Kidney glomerular epithelial cell (primary cell): ENCODE measurements at regions not wholly inside any gene's neighbourhood (a gene's known extent, or its start where the extent isn't known, plus 50 kb on each side); places are given as distances from the start of the nearest gene placed in this dataset.
"Not testable (repeated sequence)": the region's sequence is repeated elsewhere in the genome, so short reads cannot be mapped to it uniquely, and the experiment has no call there.

Experiments used
- DNase-seq: peaks from one replicate; lab custom pipeline; 2025; lab: John Stamatoyannopoulos, UW

DNA sequence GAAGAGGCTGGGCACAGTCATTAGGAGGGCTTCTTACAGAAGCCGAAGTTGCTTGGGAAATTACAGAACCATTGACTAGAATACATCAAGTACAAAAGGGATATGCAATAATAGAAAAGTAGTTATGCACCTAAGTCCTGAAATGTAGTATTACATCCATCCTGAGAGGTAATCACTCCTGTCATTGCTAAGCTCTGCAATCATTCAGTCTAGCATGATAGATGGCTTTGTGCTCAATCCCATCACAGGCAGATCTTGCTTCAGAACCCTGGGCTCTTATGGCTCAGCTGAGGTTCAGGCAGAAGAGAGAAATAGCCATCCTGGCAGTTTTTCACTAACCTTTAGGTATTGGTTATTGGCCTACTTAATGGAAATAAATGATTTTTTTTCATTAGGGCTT is 231.7 kb upstream of the AFF2 start:
- no peak for DNase-seq

DNA sequence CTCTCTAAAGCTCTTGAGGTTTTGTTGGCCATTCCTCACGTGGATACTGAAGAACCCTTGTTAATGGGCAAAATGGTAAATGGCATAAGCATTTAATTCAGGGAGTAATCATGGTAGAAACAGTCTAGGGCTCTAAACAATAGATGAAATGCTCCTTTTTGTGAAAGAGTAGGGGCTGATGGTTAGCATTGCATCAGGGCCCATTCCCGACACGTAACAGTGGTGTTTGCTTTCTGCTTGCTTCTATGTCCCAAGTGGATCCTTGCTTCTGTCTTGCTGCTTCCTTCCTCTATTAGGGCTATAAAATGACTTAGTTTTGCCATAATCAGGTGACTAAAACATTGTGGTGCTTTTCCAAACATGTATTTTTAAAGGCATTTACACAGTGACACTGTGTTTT is 230.9 kb upstream of the AFF2 start:
- DNase-seq: no peak

DNA sequence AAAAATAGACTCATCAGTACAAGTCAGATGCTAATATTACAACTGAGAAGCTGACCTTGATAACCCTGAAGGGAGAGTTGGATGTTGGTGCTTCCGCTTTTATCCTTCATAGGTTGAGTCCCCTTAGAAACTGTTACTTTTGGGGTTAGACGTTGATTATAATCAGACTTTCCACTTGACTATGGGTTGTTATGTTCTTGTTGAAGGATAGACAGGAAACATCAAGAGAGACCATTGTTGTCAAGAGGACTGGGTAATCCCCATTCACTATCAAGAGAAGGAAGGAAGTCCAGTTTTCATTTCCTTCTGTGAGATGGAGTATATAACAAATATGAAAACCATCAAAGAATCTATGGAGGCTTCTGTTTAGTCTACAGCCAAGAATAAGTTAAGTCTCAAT is 229.9 kb upstream of the AFF2 start:
- DNase-seq: no peak

DNA sequence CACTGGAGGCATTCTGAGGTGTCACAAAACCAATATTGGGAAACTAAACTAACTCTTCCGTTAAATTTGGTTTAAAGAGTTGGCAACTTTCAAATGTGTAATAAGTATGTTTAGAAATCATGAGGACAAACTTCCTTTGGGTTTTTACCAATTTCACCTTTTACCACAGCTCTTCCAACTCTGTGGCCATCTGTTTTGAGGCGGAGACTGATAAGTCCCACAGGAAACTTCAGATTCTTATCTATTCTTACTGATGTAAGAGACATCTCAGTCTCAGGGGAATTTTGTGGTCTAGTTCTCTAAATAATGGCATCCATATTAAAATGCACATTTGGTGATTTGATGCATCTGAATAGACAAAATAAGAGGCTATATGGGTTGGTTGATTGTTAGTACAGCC is 229.2 kb upstream of the AFF2 start:
- DNase-seq: no peak

DNA sequence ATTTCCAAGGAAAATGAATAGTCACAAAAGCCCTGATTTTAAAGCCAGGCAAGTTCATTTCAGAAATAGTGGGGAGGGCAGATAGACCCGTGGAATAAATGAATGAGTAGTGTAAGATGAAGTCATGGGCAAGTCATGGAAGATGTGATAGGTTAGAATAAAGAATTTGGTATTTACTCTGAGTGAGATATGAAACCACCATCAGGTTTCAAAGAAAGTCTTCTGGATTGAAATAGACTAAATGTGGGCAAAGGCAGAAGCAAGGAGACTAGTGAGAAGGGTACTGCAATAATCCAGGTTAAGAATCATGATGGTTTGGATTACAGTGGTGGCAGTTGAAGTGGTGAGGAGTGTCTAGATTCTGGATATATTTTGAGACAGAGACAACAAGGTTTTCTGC is 218.5 kb upstream of the AFF2 start:
- no peak for DNase-seq

DNA sequence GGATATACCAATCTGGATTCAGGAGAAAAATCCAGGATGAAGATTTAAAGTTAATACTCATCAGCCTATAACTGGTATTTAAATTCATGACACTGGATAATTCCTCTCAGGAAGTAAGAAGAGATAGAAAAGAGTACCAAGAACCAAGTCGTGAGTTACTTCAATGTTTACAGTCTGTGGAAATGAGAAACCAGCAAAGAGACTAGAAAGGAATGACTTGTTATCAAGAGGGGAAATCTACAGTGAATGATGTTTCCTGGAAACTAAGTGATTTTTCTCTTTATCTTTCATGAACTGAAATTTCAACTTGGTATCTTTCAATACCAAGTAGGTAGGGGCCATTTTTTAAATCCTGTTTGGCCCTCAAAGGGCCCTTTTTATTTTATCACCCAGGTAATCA is 217.9 kb upstream of the AFF2 start:
- DNase-seq: no peak

DNA sequence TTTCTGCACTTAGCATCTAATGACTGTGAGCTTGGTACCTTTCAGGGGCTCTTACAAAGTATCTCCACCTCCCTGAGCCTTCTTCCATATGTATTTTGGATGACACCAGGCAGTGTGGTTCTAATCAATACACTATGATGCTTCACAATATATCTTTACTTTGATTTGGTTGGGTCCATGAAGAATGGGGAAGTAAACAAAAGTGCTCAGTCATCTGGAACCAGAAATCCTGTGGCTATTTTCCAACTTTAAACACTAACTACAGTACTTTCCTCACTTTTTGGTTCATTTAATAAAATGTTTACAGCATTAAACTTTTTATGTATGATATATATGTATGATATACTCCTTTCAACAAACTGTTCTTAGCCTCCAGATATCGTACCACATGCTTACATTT is 216.4 kb upstream of the AFF2 start:
- DNase-seq: no peak

DNA sequence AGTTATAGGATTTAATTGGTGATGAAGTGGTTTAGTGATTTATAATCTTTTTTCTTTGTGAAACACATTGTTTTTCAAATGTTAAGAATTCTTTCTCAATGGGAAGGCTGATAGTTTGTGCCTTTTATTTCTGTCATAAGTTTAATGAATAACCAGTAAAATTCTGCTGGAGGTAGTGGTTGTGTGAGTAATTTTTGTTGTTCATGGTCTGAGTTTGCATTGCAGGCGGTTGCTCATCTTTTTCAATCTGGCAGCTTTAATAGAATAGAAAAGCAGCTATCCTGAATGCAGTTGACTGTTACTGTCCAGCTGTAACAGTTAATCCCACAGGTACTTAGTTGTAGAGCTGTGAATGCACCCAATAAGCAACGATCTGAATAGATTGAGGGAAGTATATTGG is 215.6 kb upstream of the AFF2 start:
- DNase-seq: peak; percentile 5

DNA sequence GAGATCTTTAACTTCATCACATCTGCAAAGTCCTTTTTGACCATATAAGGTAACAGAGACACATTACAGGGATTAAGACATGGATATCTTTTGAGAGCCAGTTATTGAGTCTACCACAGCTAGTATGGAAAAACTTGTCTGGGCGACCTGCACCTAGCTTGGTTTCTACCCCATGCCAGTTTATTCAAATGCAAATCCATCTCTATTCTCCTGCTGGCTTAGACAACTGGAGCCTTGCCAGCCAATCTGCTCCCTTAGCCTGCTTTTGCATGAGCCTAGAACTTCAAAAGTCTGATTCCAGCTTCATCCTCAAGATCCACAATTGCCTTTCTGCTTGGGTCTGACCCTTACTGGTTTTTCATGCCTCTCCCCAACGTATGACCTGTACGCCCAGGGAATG is 212.0 kb upstream of the AFF2 start:
- DNase-seq: no peak

DNA sequence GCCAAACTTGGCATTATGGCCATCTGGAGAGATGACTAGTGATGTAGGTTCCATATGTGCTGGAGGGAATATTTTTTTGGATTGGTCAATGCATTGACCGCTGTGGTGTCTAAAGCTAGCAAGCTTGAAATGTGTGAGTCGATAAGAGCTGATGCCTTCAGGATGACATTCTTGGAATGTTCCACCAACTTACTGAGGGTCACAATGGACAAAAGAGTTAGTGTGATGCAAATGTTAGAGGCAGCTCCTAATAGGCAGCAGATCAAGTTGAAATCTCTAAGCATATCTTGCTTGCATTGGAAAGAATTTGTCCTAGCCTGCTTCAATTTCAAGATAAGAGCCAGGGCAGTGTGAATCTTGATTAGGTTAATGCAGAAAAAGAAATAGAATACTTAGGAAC is 210.4 kb upstream of the AFF2 start:
- no peak for DNase-seq

DNA sequence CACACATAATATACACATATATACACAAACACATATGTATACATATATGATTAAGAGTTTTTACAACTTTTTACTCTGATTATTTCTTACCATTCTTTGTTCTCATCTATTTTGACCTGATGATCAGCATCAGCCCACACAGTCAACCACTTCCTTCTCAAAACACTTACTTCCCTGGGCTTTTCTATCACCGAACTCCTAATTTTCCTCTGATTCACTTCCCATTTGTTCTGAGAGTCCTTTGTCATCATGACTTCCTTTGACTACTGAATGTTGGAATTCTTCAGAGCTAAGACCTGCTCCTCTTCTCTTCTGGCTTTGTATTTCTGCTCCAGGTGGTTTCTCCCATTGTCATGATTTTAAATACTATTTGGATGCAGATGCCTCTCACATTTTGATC is 209.5 kb upstream of the AFF2 start:
- DNase-seq: no peak

DNA sequence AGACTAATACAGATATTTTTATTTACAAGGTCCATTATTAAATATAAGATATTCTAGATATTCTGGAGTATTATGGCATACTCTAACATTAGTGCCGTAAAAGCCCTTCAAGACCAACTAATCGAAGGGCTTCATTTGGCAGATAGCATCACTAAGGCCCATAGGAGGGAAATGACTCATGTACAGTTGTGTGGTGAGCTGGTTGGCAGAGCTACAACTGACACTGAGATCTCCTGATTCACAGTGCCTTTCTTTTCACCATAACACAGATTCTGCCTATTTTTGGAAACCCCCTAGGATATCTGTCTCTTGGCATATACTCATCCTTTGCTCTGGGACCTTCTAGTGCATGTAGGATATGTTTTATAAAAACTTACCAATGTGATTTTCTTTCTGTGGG is 201.7 kb upstream of the AFF2 start:
- no peak for DNase-seq

DNA sequence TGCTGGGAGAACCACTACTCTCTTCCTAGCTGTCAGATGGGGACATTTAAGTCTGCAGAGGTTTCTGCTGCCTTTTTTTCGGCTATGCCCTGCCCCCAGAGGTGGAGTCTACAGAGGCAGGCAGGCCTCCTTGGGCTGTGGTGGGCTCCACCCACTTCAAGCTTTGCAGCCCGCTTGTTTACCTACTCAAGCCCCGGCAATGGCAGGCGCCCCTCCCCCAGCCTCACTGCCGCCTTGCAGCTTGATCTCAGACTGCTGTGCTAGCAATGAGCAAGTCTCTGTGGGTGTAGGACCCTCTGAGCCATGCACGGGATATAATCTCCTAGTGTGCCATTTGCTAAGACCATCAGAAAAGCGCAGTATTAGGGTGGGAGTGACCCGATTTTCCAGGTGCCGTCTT is 195.2 kb upstream of the AFF2 start:
- not testable (repeated sequence) for DNase-seq

DNA sequence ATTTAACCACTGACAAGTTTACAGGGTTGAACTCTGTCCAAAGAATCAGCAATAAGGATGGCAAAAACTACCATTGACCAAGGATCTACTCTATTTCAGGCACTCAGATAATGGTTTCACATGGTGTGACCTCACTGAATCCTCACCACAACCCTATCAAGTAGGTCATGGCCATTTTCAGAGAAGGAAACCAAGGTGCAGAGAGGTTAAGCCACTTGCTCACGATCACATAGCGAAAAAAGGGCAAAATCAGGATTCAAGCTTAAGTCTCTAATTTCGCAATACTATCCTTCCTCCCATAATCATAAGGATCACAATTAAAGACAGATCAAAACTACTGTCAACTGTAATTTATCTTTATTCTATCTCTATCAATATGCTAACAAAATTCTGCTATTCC is 191.0 kb upstream of the AFF2 start:
- DNase-seq: no peak

DNA sequence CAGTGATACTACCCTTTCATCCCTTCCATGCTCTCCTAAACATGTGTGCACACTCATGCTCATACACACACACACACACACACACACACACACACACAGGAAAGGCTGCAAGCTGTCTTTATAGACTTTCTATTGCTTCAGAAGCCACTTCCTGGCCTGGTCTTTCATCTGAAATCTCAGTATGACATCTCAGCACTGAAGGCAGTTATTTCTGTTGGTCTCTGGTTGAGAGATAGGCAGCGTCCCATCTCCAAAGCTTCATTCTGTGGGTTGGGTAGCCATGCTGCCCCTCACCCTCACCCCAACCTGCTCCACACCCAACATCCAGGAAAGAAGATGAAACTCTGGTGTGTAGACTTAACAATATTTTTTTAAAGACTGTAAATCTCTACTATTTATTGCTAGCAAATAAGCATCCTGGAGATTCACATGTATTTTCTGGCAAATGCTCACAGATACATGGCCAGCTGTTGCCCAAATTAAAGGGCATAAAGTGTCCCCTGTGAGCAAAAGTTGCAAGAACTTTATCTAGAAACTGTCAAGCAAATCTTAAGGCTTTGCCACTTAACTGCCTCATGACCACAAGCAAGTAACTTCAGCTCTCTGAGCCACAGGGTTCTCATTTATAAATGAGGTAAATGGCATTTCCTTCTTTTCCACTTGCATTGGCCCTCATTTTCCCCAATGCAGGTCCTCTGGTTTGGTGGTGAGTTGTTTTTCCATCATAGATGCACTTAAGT is 189.8 kb upstream of the AFF2 start:
- no peak for DNase-seq

DNA sequence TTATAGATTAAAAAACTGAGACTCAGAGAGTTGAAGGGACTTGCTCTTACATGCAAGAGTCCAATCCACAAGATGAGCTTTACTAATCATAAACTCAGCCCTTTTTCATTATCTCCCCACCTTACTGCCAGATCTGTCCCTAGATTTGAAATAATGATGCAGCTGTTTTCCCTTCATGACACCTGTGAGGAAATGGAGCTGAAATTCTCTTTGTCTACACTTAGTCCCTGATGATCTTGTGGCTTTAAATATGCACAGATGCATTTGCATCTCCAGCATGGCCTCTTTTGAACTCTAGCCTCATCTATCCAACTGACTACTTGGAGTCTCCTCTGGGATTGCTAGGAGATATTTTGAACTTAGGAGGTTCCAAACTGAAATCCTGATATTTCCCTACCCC is 188.9 kb upstream of the AFF2 start:
- no peak for DNase-seq

DNA sequence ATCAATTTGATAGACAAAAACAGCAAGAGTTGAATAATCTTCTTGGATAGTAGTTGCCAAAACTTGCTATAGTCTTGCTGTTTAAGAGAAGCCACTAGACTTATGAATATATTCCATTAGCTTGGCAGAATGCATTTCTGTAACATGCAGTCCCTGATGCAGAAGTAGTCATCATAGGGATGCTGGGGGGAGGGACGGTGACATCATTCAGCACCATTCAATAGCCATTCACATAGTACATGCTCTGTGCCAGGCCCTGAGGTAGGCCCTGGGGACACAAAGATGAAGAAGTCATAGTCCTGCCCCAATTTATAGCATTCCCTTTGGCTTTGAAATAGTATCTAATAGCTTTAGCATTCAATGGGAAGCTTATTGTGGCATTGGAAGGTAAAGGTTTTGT is 185.5 kb upstream of the AFF2 start:
- DNase-seq: no peak

DNA sequence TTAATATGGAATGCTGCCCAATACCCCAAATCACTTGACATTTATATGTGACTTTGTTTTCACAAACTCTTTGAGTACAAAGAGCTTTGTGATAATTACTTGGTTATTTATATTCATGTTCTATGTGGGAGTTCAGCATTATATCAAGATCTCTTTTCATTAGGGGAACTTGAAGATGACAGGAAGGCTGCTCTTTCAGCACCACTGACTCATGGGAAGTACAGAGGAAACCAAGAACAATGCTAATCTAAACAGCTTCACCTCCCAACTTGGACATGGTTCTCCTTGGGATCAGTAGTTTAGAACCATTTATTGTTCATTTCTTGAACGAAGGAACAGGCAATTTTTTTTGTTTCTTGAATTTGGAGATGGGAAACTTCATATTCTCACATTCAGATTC is 184.0 kb upstream of the AFF2 start:
- DNase-seq: no peak

DNA sequence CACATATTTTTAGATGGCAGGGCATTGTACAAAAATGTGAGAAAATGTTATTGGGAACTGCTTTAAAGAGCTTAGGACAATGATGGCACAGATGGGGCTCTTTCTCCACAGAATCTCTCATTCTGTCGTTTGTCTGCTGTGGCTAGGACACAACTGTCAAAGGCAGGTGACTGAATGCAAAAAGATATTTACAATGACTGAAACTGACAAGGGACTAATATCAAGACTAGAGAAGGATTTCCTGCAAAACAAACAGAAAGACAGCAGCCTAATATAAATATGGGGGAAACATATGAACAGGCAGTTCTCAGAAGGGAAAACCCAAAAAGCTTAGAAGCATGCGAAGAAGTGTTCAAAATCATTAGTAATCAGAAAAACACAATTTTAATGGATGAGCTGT is 177.5 kb upstream of the AFF2 start:
- DNase-seq: no peak

DNA sequence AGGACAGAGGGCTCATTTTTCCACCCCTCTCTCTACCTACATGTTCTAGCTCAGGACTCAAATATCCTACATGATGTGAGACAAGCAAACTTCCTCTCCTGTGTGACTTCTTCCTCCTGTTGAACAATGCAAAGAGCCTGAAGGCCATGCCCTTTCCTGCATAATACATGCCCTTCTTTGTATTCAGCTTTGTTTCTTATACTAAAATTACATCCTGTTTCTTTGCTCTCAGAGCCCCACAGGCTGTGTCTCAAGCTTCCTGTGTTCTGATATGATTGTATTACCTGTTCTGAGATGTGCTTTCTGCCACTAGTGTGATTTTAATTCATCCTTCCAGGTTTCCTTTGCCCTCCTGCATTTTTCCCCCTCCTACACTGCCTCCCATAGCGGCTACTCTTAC is 166.4 kb upstream of the AFF2 start:
- no peak for DNase-seq

DNA sequence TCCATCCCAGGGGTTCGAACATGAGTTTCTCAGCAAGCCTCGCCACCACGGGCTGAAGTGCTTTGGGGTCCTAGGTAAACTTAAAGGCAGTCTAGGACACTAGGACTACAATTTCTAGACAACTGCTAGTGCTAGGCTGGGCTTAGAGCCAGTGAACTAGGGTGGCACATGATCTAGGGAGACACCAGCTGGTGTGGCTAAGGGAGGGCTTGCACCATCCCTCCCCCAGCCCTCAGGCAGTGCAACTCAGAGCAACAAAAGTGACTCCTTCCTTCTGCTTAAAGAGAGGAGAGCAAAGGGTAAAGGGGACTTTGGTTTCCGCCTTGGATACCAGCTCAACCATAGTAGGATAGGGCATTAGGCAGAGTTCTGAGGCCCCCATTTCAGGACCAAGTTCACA is 162.5 kb upstream of the AFF2 start:
- DNase-seq: no peak

DNA sequence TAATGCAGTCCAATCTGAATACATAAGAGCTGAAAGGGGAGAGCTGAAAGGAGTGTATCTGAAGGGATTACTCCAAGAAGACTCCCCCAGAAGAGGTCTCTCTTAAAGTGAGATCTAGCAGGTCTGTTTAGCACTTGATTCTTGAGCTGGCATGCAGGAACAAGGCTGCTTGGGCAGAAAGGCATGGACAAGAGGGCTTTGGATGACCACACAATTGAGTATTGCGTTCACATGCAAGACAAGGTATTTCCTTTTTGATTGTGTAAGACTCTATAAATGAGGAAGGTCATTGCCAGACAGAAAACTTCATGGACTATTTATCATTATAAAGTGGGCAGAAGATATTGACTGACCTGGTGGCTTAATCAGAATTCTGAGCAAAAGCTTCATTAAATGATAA is 145.5 kb upstream of the AFF2 start:
- no peak for DNase-seq

DNA sequence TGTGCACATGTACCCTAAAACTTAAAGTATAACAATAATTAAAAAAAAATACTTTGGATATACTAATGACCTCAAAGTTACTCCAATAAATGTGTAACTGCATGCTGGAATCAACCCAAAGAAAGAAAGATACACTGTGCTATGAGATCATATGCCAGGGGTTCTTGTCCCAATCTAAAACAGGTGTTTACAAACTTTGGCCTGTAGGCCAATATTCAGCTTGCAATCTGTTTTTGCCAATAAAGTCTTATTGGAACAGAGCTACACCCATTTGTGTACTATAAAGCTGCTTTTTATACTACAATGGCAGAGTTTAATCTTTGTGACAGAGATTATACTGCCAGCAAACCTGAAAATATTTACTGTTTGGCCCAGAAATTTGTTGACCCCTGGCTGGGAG is 138.8 kb upstream of the AFF2 start:
- no peak for DNase-seq

DNA sequence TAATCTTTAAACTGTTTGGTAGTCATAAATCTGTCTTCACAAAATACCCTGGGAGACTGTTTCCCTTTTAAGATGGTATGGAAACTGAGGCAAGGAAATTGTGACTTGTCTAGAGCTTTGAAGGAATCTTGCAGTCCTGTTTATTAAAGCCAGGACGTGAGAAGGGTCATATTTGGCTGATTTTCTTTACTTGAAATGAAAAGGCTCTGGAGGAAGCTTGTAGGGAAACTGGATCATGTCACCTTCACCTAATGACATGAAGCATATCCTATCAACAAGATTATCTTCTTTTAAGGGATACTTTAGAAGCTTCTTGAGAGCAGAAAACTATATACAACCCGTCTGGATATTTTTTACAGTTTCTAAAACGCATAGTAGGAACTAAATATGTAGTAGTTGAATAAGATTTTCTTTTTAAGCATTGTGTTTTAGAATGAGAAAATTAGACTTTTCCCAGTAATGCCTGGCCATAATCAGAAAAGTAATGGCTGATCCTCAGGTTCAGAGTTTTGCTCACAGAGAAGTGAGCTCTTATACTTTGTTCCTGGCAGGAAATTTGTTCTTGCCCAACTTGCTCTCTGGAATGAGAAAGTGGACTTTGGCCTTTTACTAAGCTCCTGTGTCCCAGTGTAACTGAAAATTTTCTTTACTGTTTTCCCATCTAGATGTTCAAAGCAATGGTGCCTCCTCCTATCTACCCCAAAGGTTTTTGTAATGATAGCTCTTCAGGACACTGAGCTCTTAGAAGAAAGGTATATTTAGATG is 136.8 kb upstream of the AFF2 start:
- DNase-seq: no peak
